ENCODE measurements at regions not wholly inside any gene's neighbourhood (a gene's known extent, or its start where the extent isn't known, plus 50 kb on each side); places are given as distances from the start of the nearest gene placed in this dataset.
"Not testable (repeated sequence)": the region's sequence is repeated elsewhere in the genome, so short reads cannot be mapped to it uniquely, and the experiment has no call there.

- Mint-ChIP-seq H3K9me3 (ENCODE audit: unreplicated experiment) (no peaks in the 10 kb centered on the region), H3K27me3 (ENCODE audit: unreplicated experiment) (no peaks in the 10 kb centered on the region), H3K4me3 (ENCODE audit: unreplicated experiment) (no peak overlapping the region), H3K36me3 (ENCODE audit: low read depth, unreplicated experiment) (no peaks in the 10 kb centered on the region), H3K27ac (ENCODE audit: unreplicated experiment) (no peak overlapping the region), H3K4me1 (ENCODE audit: unreplicated experiment) (peaks cover 8% of the 10 kb centered on the region)
- TF ChIP-seq CTCF (IDR thresholded peaks at IDR 0.05; ENCODE audit: unreplicated experiment), result no peak
- no peak for DNase-seq (ENCODE audit: low spot score)
Measured at GRCh38 chrX:137852502-137852901, 286.6 kb downstream of the ZIC3 start.

GRCh38 chrX:137855490-137855889 lies 289.6 kb downstream of the ZIC3 start:
- DNase-seq (ENCODE audit: low spot score), result no peak
- H3K27ac Mint-ChIP-seq (ENCODE audit: unreplicated experiment), result no peak overlapping the region
- no peak for TF ChIP-seq CTCF (IDR thresholded peaks at IDR 0.05; ENCODE audit: unreplicated experiment)
- peaks cover 1% of the 10 kb centered on the region for H3K27me3 Mint-ChIP-seq (ENCODE audit: unreplicated experiment)
- no peaks in the 10 kb centered on the region for H3K9me3 Mint-ChIP-seq (ENCODE audit: unreplicated experiment)
- H3K36me3 Mint-ChIP-seq (ENCODE audit: low read depth, unreplicated experiment), result no peaks in the 10 kb centered on the region
- peaks cover 10% of the 10 kb centered on the region for H3K4me1 Mint-ChIP-seq (ENCODE audit: unreplicated experiment)
- H3K4me3 Mint-ChIP-seq (ENCODE audit: unreplicated experiment), result no peak overlapping the region

GRCh38 chrX:137858106-137858505 lies 292.2 kb downstream of the ZIC3 start:
- no peak for TF ChIP-seq CTCF (IDR thresholded peaks at IDR 0.05; ENCODE audit: unreplicated experiment)
- Mint-ChIP-seq H3K4me3 (ENCODE audit: unreplicated experiment) (no peak overlapping the region), H3K27ac (ENCODE audit: unreplicated experiment) (no peak overlapping the region), H3K9me3 (ENCODE audit: unreplicated experiment) (no peaks in the 10 kb centered on the region), H3K27me3 (ENCODE audit: unreplicated experiment) (peaks cover 1% of the 10 kb centered on the region), H3K36me3 (ENCODE audit: low read depth, unreplicated experiment) (no peaks in the 10 kb centered on the region), H3K4me1 (ENCODE audit: unreplicated experiment) (peaks cover 10% of the 10 kb centered on the region)
- DNase-seq (ENCODE audit: low spot score), result no peak

- H3K4me1 Mint-ChIP-seq (ENCODE audit: unreplicated experiment), result no peaks in the 10 kb centered on the region
- no peak overlapping the region for H3K27ac Mint-ChIP-seq (ENCODE audit: unreplicated experiment)
- H3K4me3 Mint-ChIP-seq (ENCODE audit: unreplicated experiment), result no peak overlapping the region
- no peak for TF ChIP-seq CTCF (IDR thresholded peaks at IDR 0.05; ENCODE audit: unreplicated experiment)
- H3K36me3 Mint-ChIP-seq (ENCODE audit: low read depth, unreplicated experiment), result no peaks in the 10 kb centered on the region
- no peak for DNase-seq (ENCODE audit: low spot score)
- no peaks in the 10 kb centered on the region for H3K27me3 Mint-ChIP-seq (ENCODE audit: unreplicated experiment)
- H3K9me3 Mint-ChIP-seq (ENCODE audit: unreplicated experiment), result no peaks in the 10 kb centered on the region
Measured at GRCh38 chrX:137878401-137878800, 312.5 kb downstream of the ZIC3 start.

GRCh38 chrX:137882960-137883359 lies 317.0 kb downstream of the ZIC3 start:
- no peak overlapping the region for H3K27ac Mint-ChIP-seq (ENCODE audit: unreplicated experiment)
- H3K9me3 Mint-ChIP-seq (ENCODE audit: unreplicated experiment), result no peaks in the 10 kb centered on the region
- no peaks in the 10 kb centered on the region for H3K27me3 Mint-ChIP-seq (ENCODE audit: unreplicated experiment)
- no peak for DNase-seq (ENCODE audit: low spot score)
- TF ChIP-seq CTCF (IDR thresholded peaks at IDR 0.05; ENCODE audit: unreplicated experiment), result no peak
- no peaks in the 10 kb centered on the region for H3K36me3 Mint-ChIP-seq (ENCODE audit: low read depth, unreplicated experiment)
- no peak overlapping the region for H3K4me3 Mint-ChIP-seq (ENCODE audit: unreplicated experiment)
- no peaks in the 10 kb centered on the region for H3K4me1 Mint-ChIP-seq (ENCODE audit: unreplicated experiment)

- not testable (repeated sequence) for DNase-seq (ENCODE audit: low spot score); H3K9me3 Mint-ChIP-seq (ENCODE audit: unreplicated experiment); H3K27ac Mint-ChIP-seq (ENCODE audit: unreplicated experiment); H3K4me1 Mint-ChIP-seq (ENCODE audit: unreplicated experiment); H3K27me3 Mint-ChIP-seq (ENCODE audit: unreplicated experiment); H3K36me3 Mint-ChIP-seq (ENCODE audit: low read depth, unreplicated experiment); H3K4me3 Mint-ChIP-seq (ENCODE audit: unreplicated experiment)
Measured at GRCh38 chrX:137884813-137885212, 318.9 kb downstream of the ZIC3 start.
